ENCODE measurements at regions not wholly inside any gene's neighbourhood (a gene's known extent, or its start where the extent isn't known, plus 50 kb on each side); places are given as distances from the start of the nearest gene placed in this dataset.

GRCh38 chr13:112134391-112135075 lies 67.6 kb downstream of the SOX1 start:
- Histone ChIP-seq H3K27ac (ENCODE audit: low read depth, low read length) (no peak overlapping the region), H3K4me2 (ENCODE audit: low read length) (no peak overlapping the region), H2AFZ (ENCODE audit: low read depth, low read length) (no peak overlapping the region), H3K27me3 (ENCODE audit: insufficient read depth, low read length) (no peaks in the 10 kb centered on the region), H3K4me1 (ENCODE audit: insufficient read depth, low read length) (no peaks in the 10 kb centered on the region), H3K79me2 (ENCODE audit: insufficient read depth, low read length) (no peaks in the 10 kb centered on the region), H3K9ac (ENCODE audit: low read length) (no peak overlapping the region), H3K36me3 (ENCODE audit: insufficient read depth, low read length) (no peaks in the 10 kb centered on the region), H3K4me3 (ENCODE audit: insufficient read depth, low read depth, low read length) (no peak overlapping the region), H3K9me3 (ENCODE audit: insufficient read depth, low read depth, low read length) (peaks cover 5% of the 10 kb centered on the region), H4K20me1 (ENCODE audit: insufficient read depth, low read length) (no peaks in the 10 kb centered on the region)
- DNase-seq (ENCODE audit: low read depth) (no peak), FAIRE-seq (no peak)
- no peak overlapping the region for H3K4me3 Mint-ChIP-seq (ENCODE audit: unreplicated experiment)
- H3K27me3 Mint-ChIP-seq (ENCODE audit: low read depth, unreplicated experiment): peaks cover 84% of the 10 kb centered on the region
- no peak for TF ChIP-seq EZH2 (IDR thresholded peaks at IDR 0.05; ENCODE audit: insufficient read depth, low read length)
- TF ChIP-seq CTCF (IDR thresholded peaks at IDR 0.05; ENCODE audit: insufficient read depth, low read depth, low read length): no peak
- H3K27ac Mint-ChIP-seq (ENCODE audit: unreplicated experiment): no peak overlapping the region
- no peaks in the 10 kb centered on the region for H3K9me3 Mint-ChIP-seq (ENCODE audit: unreplicated experiment)
- no peaks in the 10 kb centered on the region for H3K36me3 Mint-ChIP-seq (ENCODE audit: low read depth, unreplicated experiment)
- peaks cover 10% of the 10 kb centered on the region for H3K4me1 Mint-ChIP-seq (ENCODE audit: low read depth, unreplicated experiment)

GRCh38 chr13:112136095-112136494 lies 69.1 kb downstream of the SOX1 start:
- H3K36me3 Mint-ChIP-seq (ENCODE audit: low read depth, unreplicated experiment): no peaks in the 10 kb centered on the region
- no peak for FAIRE-seq
- H3K9me3 Mint-ChIP-seq (ENCODE audit: unreplicated experiment): no peaks in the 10 kb centered on the region
- H3K27ac Mint-ChIP-seq (ENCODE audit: unreplicated experiment): no peak overlapping the region
- Histone ChIP-seq H3K36me3 (ENCODE audit: insufficient read depth, low read length) (no peaks in the 10 kb centered on the region), H3K4me3 (ENCODE audit: insufficient read depth, low read depth, low read length) (no peak overlapping the region), H3K4me2 (ENCODE audit: low read length) (no peak overlapping the region), H3K79me2 (ENCODE audit: insufficient read depth, low read length) (no peaks in the 10 kb centered on the region), H3K27ac (ENCODE audit: low read depth, low read length) (no peak overlapping the region), H4K20me1 (ENCODE audit: insufficient read depth, low read length) (no peaks in the 10 kb centered on the region), H3K27me3 (ENCODE audit: insufficient read depth, low read length) (no peaks in the 10 kb centered on the region), H3K9ac (ENCODE audit: low read length) (no peak overlapping the region), H3K9me3 (ENCODE audit: insufficient read depth, low read depth, low read length) (no peaks in the 10 kb centered on the region), H3K4me1 (ENCODE audit: insufficient read depth, low read length) (no peaks in the 10 kb centered on the region), H2AFZ (ENCODE audit: low read depth, low read length) (no peak overlapping the region)
- peak overlapping the region; percentile 22 for H3K4me3 Mint-ChIP-seq (ENCODE audit: unreplicated experiment)
- H3K4me1 Mint-ChIP-seq (ENCODE audit: low read depth, unreplicated experiment): peaks cover 10% of the 10 kb centered on the region
- peaks cover 75% of the 10 kb centered on the region for H3K27me3 Mint-ChIP-seq (ENCODE audit: low read depth, unreplicated experiment)
- no peak for TF ChIP-seq EZH2 (IDR thresholded peaks at IDR 0.05; ENCODE audit: insufficient read depth, low read length)
- TF ChIP-seq CTCF (IDR thresholded peaks at IDR 0.05; ENCODE audit: insufficient read depth, low read depth, low read length): no peak
- no peak for DNase-seq (ENCODE audit: low read depth)

- no peak overlapping the region for H3K4me3 ChIP-seq (ENCODE audit: insufficient read depth, low read depth, low read length)
- Mint-ChIP-seq H3K27ac (ENCODE audit: unreplicated experiment) (no peak overlapping the region), H3K27me3 (ENCODE audit: low read depth, unreplicated experiment) (peaks cover 74% of the 10 kb centered on the region)
Measured at GRCh38 chr13:112137144-112137543, 70.2 kb downstream of the SOX1 start.

More at GRCh38 chr13:112137144-112137543, 70.2 kb downstream of the SOX1 start:
- Histone ChIP-seq H3K9ac (ENCODE audit: low read length) (no peak overlapping the region), H3K4me1 (ENCODE audit: insufficient read depth, low read length) (no peaks in the 10 kb centered on the region), H3K27ac (ENCODE audit: low read depth, low read length) (no peak overlapping the region), H2AFZ (ENCODE audit: low read depth, low read length) (no peak overlapping the region), H4K20me1 (ENCODE audit: insufficient read depth, low read length) (no peaks in the 10 kb centered on the region), H3K79me2 (ENCODE audit: insufficient read depth, low read length) (no peaks in the 10 kb centered on the region), H3K9me3 (ENCODE audit: insufficient read depth, low read depth, low read length) (no peaks in the 10 kb centered on the region), H3K36me3 (ENCODE audit: insufficient read depth, low read length) (no peaks in the 10 kb centered on the region), H3K27me3 (ENCODE audit: insufficient read depth, low read length) (no peaks in the 10 kb centered on the region), H3K4me2 (ENCODE audit: low read length) (no peak overlapping the region)
- H3K4me1 Mint-ChIP-seq (ENCODE audit: low read depth, unreplicated experiment): peaks cover 10% of the 10 kb centered on the region
- DNase-seq (ENCODE audit: low read depth) (no peak), FAIRE-seq (no peak)
- TF ChIP-seq CTCF (IDR thresholded peaks at IDR 0.05; ENCODE audit: insufficient read depth, low read depth, low read length) (no peak), EZH2 (IDR thresholded peaks at IDR 0.05; ENCODE audit: insufficient read depth, low read length) (no peak)
- no peak overlapping the region for H3K4me3 Mint-ChIP-seq (ENCODE audit: unreplicated experiment)
- H3K36me3 Mint-ChIP-seq (ENCODE audit: low read depth, unreplicated experiment): no peaks in the 10 kb centered on the region
- no peaks in the 10 kb centered on the region for H3K9me3 Mint-ChIP-seq (ENCODE audit: unreplicated experiment)

Data from astrocyte (in vitro differentiated cells and primary cell).